ENCODE measurements at regions not wholly inside any gene's neighbourhood (a gene's known extent, or its start where the extent isn't known, plus 50 kb on each side); places are given as distances from the start of the nearest gene placed in this dataset.
A peak's percentile ranks its signal among the peaks of the same experiment; 100 is the strongest.

DNA sequence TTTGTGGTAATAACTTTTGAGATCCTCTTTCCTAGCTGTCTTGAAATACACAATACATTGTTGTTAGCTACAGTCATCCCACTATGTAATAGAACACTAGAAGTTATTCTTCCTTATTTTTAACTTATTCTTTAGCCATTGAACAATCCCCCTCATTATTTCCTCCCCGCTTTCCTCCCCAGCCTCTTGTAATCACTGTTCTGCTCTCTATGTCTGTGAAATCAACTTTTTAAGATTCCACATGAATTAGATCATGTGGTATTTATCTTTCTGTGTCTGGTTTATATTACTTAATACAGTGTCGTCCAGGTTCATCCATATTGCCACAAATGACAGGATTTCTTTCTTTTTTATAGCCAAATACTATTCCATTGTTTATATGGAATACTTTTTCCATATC is 72.9 kb downstream of the SLC10A2 start:
- no peak for DNase-seq

DNA sequence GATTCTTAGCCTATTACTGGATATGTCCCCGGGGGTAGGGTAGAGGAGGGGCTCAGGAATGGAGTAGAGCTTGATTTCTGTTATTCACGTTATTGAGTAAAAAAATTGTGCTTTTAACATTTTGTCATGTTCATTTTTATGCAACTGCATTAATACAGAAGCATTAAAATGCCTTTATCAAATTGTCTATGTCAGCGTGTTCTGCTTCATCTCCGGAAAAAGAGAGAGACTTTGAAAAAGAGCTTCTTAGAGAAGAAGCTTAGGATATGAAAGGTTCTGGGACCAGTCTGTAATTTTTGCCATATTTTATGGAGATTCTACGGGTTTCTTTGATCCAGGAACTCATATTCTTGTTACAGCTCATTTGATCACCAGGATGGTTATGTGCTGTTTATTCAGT is 82.0 kb downstream of the SLC10A2 start:
- DNase-seq: no peak

DNA sequence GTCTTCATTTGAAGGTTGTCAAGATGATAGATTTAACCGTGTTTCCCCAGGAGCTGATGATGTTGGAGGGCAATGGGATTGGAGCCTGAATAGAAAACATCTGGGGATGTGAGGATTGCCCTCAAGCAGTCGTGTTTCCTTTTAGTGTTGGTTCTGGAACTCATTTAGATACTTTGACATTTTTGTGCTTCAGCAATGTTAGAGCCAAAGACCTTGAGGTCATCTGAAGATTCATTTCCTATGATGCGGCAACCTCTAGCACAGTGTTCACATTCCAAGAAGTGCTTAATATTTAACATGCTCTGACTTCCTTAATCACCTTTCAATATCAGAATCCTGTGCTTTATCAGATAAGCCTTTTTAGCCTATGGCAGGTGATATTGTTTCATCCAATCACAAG is 82.7 kb downstream of the SLC10A2 start:
- DNase-seq: no peak

DNA sequence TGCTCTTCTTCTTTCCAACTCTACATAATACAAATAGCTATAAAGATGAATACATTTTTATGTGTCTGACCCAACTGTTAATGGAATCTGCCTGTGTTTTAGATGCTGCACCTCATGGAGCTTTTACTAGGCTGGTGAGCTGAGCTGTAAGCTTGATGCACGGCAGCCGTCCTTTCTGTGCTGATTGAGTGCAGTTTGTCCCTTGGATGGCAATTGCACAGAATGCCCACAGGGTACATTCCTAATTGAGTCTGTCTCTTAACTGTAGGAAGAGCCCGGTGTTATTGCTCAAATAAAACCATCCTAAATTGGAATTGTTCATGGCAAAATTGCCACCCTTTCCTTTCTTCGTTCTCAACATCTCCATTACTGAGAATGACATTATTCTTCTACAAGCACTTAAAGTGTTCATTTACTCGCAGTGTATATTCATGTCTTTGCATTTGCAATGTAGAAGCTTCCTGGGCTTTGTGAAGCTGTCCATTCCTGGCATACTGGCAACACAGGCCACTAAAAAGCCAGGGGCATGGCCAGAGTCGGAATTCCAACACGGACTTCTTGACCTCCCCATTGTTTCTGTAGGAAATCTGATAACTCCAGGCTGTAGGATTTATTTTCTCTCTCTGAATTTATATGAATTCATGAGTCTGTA is 85.8 kb downstream of the SLC10A2 start:
- DNase-seq: no peak

DNA sequence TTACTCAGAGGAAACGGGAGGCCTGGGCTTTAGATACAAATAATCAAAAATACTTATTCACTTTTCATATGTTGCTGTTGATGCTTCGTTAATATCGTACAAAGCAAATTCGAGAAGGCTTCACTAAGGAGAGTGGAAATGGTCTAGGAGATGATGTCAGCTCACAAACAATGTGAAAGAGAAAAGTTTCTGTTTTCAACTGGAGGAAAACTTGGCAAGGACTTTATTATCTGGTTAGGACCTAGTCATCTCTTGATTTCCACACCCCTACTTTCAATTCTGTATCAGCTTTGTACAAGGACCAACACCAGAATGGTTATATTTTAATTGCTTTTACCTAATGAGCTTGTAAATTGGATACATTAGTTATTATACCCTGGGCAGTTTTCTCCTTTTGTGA is 88.0 kb downstream of the SLC10A2 start:
- DNase-seq: no peak

DNA sequence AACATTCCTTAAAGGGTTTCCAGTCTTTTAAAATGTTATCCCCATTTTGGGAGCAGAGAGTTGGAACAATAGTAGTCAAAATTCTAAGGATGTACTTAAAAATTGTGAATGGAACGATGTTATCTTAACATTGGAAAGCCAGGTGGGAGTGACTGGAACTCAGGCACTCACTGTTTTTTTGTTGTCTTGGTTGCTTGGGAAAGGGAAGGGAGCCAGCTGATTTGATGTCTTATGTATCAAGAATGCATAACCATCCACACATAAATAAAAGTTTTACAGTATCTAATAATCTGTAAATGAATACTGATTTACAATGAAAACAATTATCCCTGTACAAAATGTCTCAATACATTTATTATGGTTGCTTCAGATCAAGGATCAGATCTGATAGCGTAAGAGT is 88.7 kb downstream of the SLC10A2 start:
- no peak for DNase-seq

DNA sequence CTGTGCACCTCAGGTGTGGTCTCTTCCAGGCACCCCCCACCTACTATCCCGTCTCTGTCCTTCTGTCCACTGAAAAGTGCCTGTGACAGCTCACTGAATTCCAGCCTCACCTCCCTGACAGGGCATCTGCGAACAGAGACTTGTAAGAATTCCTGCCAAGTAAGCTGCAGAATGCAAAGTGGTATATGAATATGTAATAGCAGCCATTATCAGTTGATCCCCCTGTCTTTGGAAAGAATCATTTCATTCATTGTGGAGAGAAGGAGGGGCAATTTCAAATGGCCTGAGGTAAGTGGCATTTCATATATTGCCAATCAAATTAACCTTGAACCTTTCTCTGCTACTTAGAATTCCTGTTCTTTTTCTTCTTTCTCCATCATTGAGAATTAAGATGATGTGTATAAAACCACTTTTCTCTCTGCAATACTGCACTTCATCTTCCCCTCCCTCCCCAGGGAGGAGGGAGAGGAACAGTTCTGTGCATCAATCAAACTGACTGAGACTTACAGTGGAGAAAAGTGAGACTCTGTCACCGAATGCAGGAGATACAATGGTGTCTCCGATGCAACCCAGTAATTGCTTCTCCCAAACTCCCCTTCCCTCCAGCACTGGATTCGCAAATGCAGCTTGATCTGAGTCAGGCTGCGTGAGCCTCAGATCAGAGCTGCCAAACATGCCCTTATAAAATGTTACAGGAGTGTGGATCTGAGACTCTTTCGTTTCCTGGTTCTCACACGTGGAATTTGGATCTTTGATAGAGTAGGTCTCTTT is 91.7 kb downstream of the SLC10A2 start:
- peak; percentile 55 for DNase-seq

DNA sequence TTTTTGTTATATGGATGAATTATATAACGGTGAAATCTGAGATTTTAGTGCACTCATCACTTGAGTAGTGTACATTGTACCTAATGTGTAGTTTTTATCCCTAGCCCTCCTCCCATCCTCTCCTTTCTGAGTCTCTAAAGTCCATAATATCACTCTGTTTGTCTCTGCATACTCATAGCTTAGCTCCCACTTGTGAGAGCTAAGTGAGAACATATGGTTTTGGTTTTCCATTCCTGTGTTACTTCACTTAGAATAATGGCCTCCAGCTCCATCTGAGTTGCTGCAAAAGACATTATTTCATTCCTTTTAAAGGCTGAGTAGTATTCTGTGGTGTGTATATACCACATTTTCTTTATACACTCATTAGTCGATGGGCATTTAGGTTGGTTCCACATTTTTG is 94.0 kb downstream of the SLC10A2 start:
- no peak for DNase-seq

DNA sequence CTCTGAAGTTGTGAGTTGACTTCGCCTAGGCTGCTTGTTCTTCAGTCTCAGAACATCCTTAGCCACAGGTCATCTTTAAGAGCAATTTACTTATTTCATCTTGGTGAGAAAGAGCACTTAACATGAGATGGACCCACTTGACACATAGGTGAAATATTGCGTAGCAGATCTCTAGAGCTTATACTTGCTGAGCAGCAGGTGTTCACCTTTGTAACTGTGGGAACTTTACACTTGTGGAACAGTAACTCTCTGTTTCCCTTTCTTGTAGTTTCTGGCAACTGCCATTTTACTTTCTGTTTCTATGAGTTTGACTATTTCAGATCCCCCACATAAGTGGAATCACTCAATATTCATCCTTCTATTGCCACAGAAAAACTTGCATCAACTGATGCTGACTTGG is 95.7 kb downstream of the SLC10A2 start:
- no peak for DNase-seq

DNA sequence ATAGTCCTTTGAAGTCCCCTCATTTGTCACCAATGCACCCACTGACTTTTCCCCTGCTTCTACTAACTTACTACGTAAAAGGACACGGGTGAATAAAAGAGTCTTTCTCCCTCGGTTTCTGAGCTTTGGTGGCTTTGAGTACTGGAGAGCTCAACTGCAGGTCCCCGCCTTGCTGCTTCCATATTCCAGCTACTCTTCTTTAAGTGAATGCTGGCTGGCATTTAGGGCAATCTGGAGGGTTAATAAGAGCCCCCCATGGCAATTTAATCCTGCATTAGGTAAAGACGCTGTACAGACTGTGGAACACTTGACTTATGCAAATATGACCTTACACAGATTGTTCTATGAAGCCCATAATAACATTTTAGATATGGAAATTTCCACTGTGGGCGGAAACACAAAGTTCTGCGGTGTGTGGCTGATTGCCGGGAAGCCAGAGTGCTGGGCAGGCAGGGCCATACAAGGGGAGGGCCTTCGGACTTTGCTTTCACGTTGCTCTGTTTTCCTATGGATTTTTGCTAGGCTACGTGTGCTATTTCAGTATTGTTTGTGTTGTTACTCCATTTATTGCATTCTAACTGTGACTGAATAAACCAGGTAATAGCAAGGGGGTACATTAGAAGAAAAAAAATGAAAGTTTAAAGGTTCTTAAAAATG is 97.5 kb downstream of the SLC10A2 start:
- DNase-seq: no peak

DNA sequence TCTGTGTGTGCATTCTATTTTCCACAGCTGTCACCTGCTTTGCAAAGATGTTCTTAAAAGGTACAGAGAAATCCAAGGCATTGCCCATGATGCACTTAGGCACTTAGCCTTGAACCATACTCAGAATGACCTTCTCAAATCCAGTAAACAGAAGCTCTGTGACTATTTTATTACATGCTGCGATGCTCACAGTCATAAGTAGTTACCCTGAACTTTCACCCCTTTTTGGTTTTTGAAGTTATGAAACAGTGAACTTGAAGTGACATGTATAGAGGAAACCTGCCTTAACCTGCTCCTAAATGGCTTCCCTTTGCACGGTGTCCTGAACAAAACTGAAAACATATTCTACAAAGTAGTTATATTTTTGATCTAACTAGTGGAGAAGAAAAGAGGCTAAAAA is 100.4 kb downstream of the SLC10A2 start:
- no peak for DNase-seq

DNA sequence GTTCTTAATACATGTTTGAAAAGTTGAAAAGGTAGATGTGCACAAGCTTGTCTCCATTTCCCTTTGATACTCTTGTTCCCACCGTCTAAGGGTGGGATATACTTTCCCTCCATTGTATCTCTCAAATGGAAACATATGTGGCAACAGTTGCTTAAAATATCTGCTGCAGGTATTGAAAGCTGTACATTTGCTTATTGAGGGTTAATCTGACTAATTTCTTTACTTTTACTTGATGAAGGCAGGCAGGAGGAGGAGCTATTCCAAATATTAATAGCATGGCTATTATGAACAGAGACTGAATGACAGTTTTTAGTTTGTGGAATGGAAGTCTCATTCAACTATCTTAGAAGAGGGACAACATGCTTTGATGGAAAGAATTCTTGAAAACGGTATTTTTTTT is 103.8 kb downstream of the SLC10A2 start:
- no peak for DNase-seq

DNA sequence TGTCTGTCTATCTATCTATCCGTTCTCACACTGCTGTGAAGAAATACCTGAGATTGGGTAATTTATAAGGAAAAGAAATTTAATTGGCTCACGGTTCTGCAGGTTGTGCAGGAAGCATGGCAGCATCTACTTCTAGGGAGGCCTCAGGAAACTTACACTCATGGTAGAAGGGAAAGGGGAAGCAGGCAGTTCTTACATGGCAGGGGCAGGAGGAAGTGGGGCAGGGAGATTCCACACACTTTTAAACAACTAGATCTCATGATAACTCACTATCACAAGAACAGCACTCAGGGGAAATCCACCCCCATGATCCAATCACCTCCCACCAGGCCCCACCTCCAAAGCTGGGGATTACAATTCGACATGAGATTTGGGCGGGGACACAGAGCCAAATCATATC is 105.3 kb downstream of the SLC10A2 start:
- DNase-seq: no peak

DNA sequence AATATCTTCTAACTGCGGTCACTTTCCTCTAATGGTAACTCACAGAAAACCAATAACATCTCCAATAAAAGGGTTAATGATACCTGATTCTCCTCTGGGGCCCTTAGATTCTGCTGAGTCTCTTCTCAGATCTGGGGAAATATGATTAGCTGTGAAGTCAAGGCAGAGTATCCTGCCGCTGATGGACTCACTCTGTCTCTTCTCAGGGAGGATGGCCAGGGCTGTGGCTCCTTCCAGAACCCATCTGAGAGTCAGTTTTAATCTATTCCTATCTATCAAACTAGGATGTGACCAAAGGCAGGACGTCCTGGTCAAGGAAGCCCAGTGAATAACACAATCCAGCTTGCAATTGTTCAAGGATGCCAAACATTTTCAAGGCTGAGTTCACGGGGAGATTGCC is 109.8 kb downstream of the SLC10A2 start:
- no peak for DNase-seq

DNA sequence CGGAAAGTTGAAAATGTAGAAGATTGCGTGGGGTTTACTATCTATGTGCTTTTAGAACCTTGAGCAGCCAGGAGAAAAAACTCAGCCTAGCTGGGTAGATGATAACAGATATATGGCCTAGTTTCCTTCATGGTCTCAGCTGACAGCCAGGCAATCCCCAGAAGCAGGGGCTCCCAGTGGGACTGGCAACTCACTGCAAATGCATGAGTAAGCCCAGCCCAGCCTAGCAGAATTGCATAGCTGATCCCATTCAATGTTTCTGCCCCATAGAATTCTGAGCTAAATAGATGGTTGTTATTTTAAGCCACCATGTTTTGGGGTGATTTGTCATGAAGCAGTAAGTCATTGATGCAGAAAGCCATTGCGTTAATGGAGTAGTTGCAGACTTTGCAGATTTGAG is 108.5 kb downstream of the ERCC5 start:
- no peak for DNase-seq

DNA sequence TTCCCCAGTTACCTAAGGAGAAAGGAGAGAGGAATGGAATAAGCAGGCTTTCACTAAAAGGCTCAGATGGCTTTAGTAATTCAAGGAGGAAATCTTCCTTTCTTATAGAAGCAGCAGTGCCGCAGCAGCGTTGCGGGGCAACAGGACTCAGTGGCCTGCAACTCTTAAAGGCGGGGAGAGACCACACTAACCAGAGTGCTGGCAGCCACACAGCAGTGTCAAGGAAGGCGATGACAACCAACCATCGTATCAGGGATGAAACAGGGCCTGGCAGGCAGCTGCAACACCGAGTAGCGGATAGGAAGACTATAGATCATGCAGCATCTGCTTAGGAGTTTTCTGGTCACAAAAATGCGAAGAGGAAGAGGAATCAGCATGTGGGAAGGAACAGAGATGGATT is 106.0 kb downstream of the ERCC5 start:
- no peak for DNase-seq

DNA sequence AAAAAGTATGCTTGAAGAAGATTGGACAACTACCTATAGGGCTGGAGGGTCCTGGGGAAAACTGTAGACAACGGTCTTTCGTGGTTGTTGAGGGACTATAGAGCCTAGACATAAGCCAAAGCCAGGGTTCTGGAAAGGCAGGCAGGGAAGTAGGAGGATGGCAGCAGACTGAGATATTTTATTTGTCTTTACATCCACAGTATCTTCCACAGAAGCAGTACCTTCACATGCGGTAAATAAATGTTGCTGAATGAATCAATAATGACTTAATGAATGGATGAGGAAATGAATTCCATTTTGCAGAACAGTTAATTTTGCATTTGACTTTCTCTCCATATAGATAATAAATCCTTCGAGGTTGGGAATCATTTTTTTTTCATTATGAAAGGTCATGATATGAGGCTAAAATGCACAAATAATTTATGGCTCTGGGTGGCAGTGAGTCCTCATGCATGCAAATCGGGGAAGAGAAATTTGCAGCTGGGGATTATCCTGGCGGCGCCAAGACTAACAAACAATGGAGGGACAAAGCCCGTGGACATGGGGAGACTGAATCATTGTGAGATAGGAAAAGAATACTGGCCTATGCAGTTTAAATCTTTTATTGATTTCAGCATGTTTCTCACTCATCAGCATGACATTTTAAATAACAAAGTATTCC is 102.0 kb downstream of the ERCC5 start:
- peak; percentile 78 for DNase-seq

DNA sequence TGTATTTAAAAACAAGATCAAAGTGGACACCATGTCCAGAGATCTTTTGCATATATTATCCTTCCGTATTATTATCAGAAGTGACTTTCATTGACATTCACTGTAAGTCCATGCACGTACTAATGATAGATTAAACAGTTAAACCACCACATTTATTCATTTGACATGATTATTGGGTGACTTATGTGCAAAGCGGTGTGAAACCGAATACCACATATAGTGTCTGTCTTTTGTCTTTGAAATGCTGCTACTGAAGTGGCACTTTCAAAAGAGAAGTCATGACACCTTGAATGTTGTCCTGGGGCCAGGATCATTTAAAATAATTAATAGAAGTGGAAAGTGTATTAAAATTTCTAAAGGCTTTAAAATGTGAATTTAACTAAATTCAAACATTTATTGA is 100.1 kb downstream of the ERCC5 start:
- peak; percentile 70 for DNase-seq

DNA sequence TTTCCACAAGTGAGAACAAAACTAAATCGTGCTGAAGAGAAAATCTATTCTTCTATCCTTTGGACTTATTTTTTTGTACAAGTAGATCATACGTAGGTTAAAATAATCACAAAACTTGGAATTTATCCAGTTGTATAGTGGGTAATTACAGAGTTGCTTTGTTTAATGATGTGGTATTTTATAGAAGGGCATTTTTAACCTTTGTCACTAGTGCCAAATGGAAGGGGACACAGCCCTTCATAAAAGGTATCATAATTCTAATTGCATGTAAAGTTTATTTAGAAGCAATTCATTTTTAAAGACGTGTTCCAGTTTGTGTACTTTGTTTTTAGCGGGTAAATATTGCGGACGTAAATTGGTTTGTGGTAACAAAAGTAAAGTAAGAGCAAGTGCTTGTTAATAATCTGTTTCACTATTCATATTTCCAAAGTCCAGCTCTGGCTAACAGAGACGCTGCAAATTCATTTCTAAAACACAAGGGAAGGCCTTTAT is 99.5 kb downstream of the ERCC5 start:
- peak; percentile 92 for DNase-seq

DNA sequence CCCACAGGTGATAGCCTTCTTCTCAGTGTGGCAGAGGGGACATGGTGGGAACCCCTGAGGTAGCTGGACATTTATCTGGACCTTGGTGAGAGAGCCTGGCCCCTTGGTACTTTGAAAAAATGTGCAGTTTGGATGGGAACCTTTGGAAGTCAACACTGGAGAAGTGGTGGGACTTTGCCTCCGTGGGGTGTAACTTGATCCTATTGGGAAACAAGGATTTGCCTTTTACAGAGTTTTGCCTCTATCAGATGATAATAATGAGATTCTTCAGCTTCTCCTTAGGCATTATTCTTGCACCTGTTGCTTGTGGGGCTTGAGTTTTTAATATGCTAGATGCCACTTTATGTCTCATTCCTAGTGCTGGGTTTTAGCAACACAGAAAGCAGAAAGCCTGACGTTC is 99.0 kb downstream of the ERCC5 start:
- DNase-seq: peak; percentile 74

DNA sequence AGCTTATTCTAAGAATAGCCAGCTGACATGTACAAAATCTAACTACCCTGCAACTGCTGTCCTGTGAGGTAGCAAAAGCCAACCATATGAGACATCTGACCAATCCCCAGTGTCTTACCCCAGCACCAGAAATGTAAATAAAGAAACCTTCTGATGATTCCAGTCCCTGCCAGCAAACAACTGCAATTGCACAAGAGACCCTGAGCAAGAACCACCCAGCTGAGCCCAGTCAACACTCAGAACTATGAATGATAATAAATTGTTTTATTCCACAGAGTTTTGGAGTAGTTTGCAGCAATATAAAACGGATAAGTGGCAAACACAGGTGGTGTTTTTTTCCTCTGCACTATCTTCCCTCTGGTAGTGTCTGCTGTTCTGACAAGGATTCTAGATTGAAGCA is 94.9 kb downstream of the ERCC5 start:
- DNase-seq: no peak

DNA sequence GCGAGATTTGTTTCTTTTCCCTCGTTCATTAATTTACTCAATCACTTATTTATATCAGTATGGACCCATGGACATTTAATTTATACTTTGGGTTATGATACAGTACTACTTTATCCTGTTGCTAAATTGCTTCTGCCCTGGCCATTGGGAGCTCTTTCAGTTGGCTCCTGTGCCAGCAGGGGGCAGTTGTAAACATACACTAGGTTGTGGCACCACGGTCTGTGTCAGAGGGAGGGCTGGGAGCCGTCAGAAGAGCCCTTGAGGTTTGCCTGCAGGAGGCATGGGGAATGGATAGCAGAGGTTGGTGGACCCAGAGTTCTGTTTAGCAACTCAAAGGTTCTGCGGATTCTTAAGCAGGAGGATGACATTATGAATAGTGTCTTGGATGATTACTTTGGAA is 94.3 kb downstream of the ERCC5 start:
- peak; percentile 27 for DNase-seq

DNA sequence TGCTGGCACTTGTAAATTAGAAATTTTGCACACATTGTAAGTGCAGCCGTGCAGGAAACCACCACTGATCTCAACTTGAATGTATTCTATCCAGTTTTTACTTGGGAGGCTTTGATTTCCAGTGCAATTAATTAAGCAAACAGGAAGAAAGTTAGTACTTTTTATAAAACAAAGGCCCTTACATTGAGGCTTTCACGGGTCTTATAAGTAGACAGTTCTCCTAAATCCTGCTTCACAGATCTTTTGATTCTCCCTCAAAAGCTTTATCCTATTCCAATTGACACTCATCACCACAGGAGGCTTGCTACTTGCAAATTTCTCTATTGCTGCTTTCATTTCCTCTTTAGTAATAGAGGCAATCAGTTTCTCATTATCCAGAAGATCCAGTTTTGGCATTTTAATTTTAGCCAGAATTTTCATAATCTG is 90.1 kb downstream of the ERCC5 start:
- no peak for DNase-seq

DNA sequence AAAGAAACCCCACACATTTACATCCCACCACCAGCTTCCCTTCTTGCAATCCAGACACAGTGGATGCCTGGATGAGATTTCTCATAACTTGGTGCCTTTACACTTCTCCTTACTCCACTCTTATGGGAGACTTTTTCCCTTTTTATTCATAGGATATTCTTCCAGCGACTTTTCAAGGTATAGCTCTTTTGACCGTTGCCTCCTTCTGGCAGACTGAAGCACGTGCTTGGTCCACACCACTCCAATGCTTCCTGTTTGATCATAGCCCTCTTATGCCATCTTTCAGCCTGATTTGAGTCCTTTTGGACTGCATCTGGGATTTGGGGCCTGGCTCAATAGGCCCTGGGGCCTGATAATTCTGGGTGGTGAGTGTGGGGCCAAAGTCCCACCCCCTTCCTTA is 87.7 kb downstream of the ERCC5 start:
- DNase-seq: no peak

All from NCI-H69 (cell line).